ENCODE measurements at regions not wholly inside any gene's neighbourhood (a gene's known extent, or its start where the extent isn't known, plus 50 kb on each side); places are given as distances from the start of the nearest gene placed in this dataset.

DNA sequence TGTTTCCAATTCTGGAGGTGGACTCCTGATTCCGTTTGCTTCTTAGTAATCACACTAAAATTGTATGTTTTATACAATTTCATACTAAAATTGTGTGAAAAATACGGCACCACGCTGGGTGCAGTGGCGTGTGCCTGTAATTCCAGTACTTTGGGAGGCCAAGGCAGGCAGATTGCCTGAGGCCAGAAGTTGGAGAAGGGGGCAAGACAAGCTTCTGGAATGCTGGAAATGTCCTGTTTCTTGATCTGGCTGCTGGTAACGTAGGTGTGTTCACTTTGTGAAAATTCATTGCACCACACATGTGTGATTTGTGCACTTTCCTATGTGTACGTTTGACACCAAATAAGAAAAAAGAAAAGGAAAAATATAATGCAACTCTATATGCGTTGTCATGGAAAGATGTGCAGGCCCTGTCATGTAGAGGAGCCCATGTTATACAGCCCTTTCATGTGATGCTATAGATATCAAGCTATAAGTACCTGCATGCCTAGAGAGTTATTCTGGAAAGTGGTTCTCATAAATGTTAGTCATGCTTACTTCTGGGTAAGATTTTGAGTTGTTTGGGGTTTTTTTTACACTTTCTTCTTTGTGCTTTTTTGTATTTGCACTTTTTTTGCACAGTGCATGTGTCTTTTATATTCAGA lies 119.9 kb downstream of the TMEM174 start:
- H3K27me3 Mint-ChIP-seq (ENCODE audit: insufficient read depth, unreplicated experiment), result no peaks in the 10 kb centered on the region
- CTCF ChIA-PET, result interaction anchor here (0.7 to 1.2 kb wide), 2 partner anchors 34 to 76 kb away, joined by 3 read pairs; no protein-coding TSS in a partner anchor
- H3K9me3 Mint-ChIP-seq (ENCODE audit: unreplicated experiment), result no peaks in the 10 kb centered on the region

GRCh38 chr5:73291873-73292272 lies 118.9 kb downstream of the TMEM174 start:
- ChIA-PET CTCF (interaction anchor here (0.8 to 1.0 kb wide), 2 partner anchors 17 to 76 kb away, joined by 4 to 6 read pairs; no protein-coding TSS in a partner anchor), POLR2A (interaction anchor here (0.6 to 1.2 kb wide), 3 partner anchors 10 to 207 kb away, joined by 3 to 6 read pairs (median 3); no protein-coding TSS in a partner anchor)
- no peaks in the 10 kb centered on the region for H3K27me3 Mint-ChIP-seq (ENCODE audit: insufficient read depth, unreplicated experiment)
- no peak overlapping the region for H3K4me3 Mint-ChIP-seq (ENCODE audit: unreplicated experiment)
- no peak for DNase-seq (ENCODE audit: unreplicated experiment)
- no peak overlapping the region for H3K27ac Mint-ChIP-seq (ENCODE audit: low read depth, unreplicated experiment)
- H3K4me1 Mint-ChIP-seq (ENCODE audit: insufficient read depth, unreplicated experiment), result peaks cover 7% of the 10 kb centered on the region
- no TSS peak for BruUV-seq (replicated peaks)
- intact Hi-C loops (cut with micrococcal nuclease), result no loop called here
- TF ChIP-seq, protein P1, sequence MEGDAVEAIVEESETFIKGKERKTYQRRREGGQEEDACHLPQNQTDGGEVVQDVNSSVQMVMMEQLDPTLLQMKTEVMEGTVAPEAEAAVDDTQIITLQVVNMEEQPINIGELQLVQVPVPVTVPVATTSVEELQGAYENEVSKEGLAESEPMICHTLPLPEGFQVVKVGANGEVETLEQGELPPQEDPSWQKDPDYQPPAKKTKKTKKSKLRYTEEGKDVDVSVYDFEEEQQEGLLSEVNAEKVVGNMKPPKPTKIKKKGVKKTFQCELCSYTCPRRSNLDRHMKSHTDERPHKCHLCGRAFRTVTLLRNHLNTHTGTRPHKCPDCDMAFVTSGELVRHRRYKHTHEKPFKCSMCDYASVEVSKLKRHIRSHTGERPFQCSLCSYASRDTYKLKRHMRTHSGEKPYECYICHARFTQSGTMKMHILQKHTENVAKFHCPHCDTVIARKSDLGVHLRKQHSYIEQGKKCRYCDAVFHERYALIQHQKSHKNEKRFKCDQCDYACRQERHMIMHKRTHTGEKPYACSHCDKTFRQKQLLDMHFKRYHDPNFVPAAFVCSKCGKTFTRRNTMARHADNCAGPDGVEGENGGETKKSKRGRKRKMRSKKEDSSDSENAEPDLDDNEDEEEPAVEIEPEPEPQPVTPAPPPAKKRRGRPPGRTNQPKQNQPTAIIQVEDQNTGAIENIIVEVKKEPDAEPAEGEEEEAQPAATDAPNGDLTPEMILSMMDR (IDR thresholded peaks at IDR 0.05; ENCODE audit: unreplicated experiment), result no peak
- no peaks in the 10 kb centered on the region for H3K36me3 Mint-ChIP-seq (ENCODE audit: insufficient read depth, unreplicated experiment)
- H3K9me3 Mint-ChIP-seq (ENCODE audit: unreplicated experiment), result no peaks in the 10 kb centered on the region

More for the DNA sequence above, 119.9 kb downstream of the TMEM174 start:
- H3K27ac Mint-ChIP-seq (ENCODE audit: low read depth, unreplicated experiment), result no peak overlapping the region
- no TSS peak for BruUV-seq (replicated peaks)
- TF ChIP-seq, protein P1 (IDR thresholded peaks at IDR 0.05; ENCODE audit: unreplicated experiment), result no peak
- no peak for DNase-seq (ENCODE audit: unreplicated experiment)
- intact Hi-C loops (cut with micrococcal nuclease), result no loop called here
- POLR2A ChIA-PET, result interaction anchor here (0.8 to 1.2 kb wide), 2 partner anchors 11 to 13 kb away, joined by 3 to 6 read pairs; no protein-coding TSS in a partner anchor
- H3K4me3 Mint-ChIP-seq (ENCODE audit: unreplicated experiment), result no peak overlapping the region
- peaks cover 10% of the 10 kb centered on the region for H3K4me1 Mint-ChIP-seq (ENCODE audit: insufficient read depth, unreplicated experiment)
- H3K36me3 Mint-ChIP-seq (ENCODE audit: insufficient read depth, unreplicated experiment), result no peaks in the 10 kb centered on the region

DNA sequence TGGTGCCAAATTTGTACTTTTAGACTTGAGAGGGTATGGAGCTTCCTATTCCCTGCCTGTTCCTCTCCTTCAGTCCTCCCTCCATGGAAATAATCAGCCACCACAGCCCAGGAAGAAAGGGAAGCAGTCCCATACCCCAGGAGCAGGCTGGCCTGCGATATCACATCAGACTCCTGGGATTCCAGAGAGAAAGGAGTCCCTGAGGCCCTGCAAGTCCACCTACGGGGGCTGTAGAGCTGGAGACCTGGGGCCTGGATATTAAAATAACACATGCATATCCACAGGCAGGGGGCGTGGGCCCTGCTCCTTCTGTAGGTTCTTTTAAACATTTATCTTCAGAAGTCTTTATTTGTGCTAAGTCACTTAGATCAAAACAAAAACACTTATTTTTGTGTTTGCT lies 117.2 kb downstream of the TMEM174 start:
- TF ChIP-seq, protein P1 (IDR thresholded peaks at IDR 0.05; ENCODE audit: unreplicated experiment), result no peak
- Mint-ChIP-seq H3K27me3 (ENCODE audit: insufficient read depth, unreplicated experiment) (no peaks in the 10 kb centered on the region), H3K4me1 (ENCODE audit: insufficient read depth, unreplicated experiment) (no peaks in the 10 kb centered on the region), H3K27ac (ENCODE audit: low read depth, unreplicated experiment) (no peak overlapping the region), H3K4me3 (ENCODE audit: unreplicated experiment) (no peak overlapping the region), H3K36me3 (ENCODE audit: insufficient read depth, unreplicated experiment) (no peaks in the 10 kb centered on the region), H3K9me3 (ENCODE audit: unreplicated experiment) (no peaks in the 10 kb centered on the region)
- DNase-seq (ENCODE audit: unreplicated experiment), result no peak
- POLR2A ChIA-PET, result interaction anchor here (0.9 kb wide), 1 partner anchor 44 kb away, joined by 3 read pairs; no protein-coding TSS in a partner anchor
- CTCF ChIA-PET, result no interaction called here
- intact Hi-C loops (cut with micrococcal nuclease), result no loop called here
- BruUV-seq (replicated peaks), result no TSS peak

DNA sequence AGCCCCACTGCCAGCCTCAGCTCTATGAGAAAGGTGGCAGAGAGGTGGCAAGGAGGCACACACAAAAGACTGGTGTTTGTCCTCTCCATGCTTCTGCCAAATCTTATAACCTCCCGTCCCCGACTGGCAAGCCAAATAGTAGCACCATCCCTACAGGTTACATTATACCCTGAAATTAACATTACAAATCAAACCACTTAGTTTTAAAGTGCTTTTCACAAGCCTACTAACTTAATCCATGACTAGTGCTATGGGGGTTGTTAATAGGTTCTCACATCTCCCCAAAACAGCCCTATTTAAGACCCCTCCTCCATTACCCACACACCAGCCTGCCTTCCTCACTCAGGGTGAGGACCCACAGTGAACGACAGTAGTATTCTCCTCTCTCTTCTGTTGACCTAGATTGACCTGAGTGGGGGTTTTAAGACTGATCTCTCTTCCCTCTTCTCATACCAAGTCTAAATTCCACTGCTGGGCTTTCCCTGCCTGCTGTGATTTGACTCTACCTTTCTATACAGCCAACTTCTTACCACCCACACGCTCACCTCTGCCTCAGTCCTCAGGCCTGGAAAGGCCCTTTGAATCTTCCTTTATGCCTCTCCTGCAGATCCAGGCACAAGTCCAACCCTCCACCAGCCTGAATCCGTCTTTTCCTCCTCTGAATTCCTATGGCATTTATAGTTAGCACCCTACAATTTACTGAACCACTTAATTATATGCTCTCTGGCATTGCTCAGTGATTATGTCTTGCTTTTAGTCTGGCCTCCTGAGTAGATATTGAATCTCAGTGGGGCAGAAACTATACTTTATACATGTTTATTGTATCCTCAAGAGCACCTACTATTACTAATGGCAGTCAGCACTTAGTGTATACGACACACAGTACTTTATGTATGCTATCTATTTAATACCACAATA lies 116.1 kb downstream of the TMEM174 start:
- H3K27me3 Mint-ChIP-seq (ENCODE audit: insufficient read depth, unreplicated experiment), result no peaks in the 10 kb centered on the region
- no peaks in the 10 kb centered on the region for H3K9me3 Mint-ChIP-seq (ENCODE audit: unreplicated experiment)
- H3K36me3 Mint-ChIP-seq (ENCODE audit: insufficient read depth, unreplicated experiment), result no peaks in the 10 kb centered on the region
- POLR2A ChIA-PET, result interaction anchor here (0.6 to 0.9 kb wide), 2 partner anchors 43 to 943 kb away, joined by 3 read pairs; no protein-coding TSS in a partner anchor
- CTCF ChIA-PET, result no interaction called here
- no TSS peak for BruUV-seq (replicated peaks)
- intact Hi-C loops (cut with micrococcal nuclease), result no loop called here
- DNase-seq (ENCODE audit: unreplicated experiment), result no peak
- peak overlapping the region; percentile 6 for H3K27ac Mint-ChIP-seq (ENCODE audit: low read depth, unreplicated experiment)
- TF ChIP-seq, protein P1 (IDR thresholded peaks at IDR 0.05; ENCODE audit: unreplicated experiment), result no peak
- no peaks in the 10 kb centered on the region for H3K4me1 Mint-ChIP-seq (ENCODE audit: insufficient read depth, unreplicated experiment)
- no peak overlapping the region for H3K4me3 Mint-ChIP-seq (ENCODE audit: unreplicated experiment)
